Activated CD8-positive, alpha-beta T cell treated with anti-CD3 and anti-CD28 coated beads for 36 hours (primary cell): ENCODE measurements at regions not wholly inside any gene's neighbourhood (a gene's known extent, or its start where the extent isn't known, plus 50 kb on each side); places are given as distances from the start of the nearest gene placed in this dataset.

Experiments
- ATAC-seq: fragments of 200-7000 bp; cut with Tn5 transposase; one replicate; pipeline ENCODE4 v1.10.0; 2021; ENCODE audit warnings: mild to moderate bottlenecking, moderate library complexity
- CTCF ChIA-PET: fragments of 350-600 bp; sonication (Branson Sonifier 250); formaldehyde crosslinking; loops from one replicate; lab custom pipeline; 2021; ENCODE audit warnings: antibody characterized with exemption; lab: Charles Lee
- POLR2A ChIA-PET: fragments of 350-600 bp; sonication (Branson Sonifier 250); formaldehyde crosslinking; loops from one replicate; lab custom pipeline; 2021; ENCODE audit warnings: antibody characterized with exemption; lab: Charles Lee
- DNase-seq: peaks from one replicate; pipeline ENCODE4 v3.0.0-alpha.2; 2020
- H3K27ac Mint-ChIP-seq: one replicate; pipeline ENCODE4 v1.8.0; 2021; ENCODE audit warnings: mild to moderate bottlenecking, mixed read lengths
- H3K27me3 Mint-ChIP-seq: one replicate; pipeline ENCODE4 v1.8.0; 2021; ENCODE audit warnings: mixed read lengths
- H3K36me3 Mint-ChIP-seq: one replicate; pipeline ENCODE4 v1.8.0; 2021; ENCODE audit warnings: low read depth, mixed read lengths
- H3K4me1 Mint-ChIP-seq: one replicate; pipeline ENCODE4 v1.8.0; 2021; ENCODE audit warnings: low read depth, mixed read lengths
- H3K4me3 Mint-ChIP-seq: one replicate; pipeline ENCODE4 v1.8.0; 2021; ENCODE audit warnings: mild to moderate bottlenecking, moderate library complexity, mixed read lengths
- H3K9me3 Mint-ChIP-seq: one replicate; pipeline ENCODE4 v1.8.0; 2021; ENCODE audit warnings: mixed read lengths
- CTCF ChIP-seq: fragments of 200-600 bp; IDR thresholded peaks from one replicate; pipeline ENCODE4 v1.8.0; 2022; ENCODE audit warnings: antibody characterized with exemption, mild to moderate bottlenecking
- intact Hi-C: fragments of 100-400 bp; cut with micrococcal nuclease; formaldehyde crosslinking; loops from one replicate; pipeline ENCODE4 v1.10.0; 2022

- ChIA-PET CTCF (no interaction called here), POLR2A (no interaction called here)
- DNase-seq (no peak), ATAC-seq (no peak)
- H3K36me3 Mint-ChIP-seq: no peaks in the 10 kb centered on the region
- peaks cover 13% of the 10 kb centered on the region for H3K27me3 Mint-ChIP-seq
- H3K4me1 Mint-ChIP-seq: no peaks in the 10 kb centered on the region
- no peak overlapping the region for H3K27ac Mint-ChIP-seq
- intact Hi-C loops: no loop called here
- no peak for TF ChIP-seq CTCF
- no peak overlapping the region for H3K4me3 Mint-ChIP-seq
- no peaks in the 10 kb centered on the region for H3K9me3 Mint-ChIP-seq
Measured at GRCh38 chr5:159398936-159399335, 68.6 kb upstream of the IL12B start.

GRCh38 chr5:159400476-159400875 lies 70.2 kb upstream of the IL12B start:
- CTCF ChIA-PET: no interaction called here
- Mint-ChIP-seq H3K9me3 (no peaks in the 10 kb centered on the region), H3K27me3 (peaks cover 13% of the 10 kb centered on the region), H3K4me3 (no peak overlapping the region), H3K4me1 (no peaks in the 10 kb centered on the region), H3K36me3 (no peaks in the 10 kb centered on the region), H3K27ac (no peak overlapping the region)
- intact Hi-C loops: no loop called here
- POLR2A ChIA-PET: no interaction called here
- TF ChIP-seq CTCF: no peak
- DNase-seq (no peak), ATAC-seq (no peak)

DNA sequence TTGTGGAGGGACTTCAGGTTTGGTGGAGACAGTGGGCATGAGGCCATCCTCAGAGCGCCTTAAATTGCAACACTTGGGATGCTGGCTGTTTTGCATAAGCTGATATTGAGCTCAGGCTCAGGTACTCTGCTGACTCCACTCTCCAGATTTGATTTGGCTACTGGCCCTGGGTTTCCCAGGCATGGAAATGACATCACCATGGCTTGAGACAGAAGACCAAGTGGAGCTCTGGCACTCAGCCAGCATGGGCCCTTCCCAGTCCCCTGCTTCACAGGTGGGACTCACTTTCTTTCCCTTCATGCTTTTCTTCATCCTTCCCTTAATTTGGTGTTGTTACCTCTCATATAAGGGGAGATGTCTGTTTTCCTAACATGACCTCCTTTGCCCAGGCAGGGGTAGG lies 72.0 kb upstream of the IL12B start:
- ATAC-seq: no peak
- H3K36me3 Mint-ChIP-seq: no peaks in the 10 kb centered on the region
- intact Hi-C loops: no loop called here
- POLR2A ChIA-PET: interaction anchor here (0.7 kb wide), 1 partner anchor 10 kb away, joined by 3 read pairs; no protein-coding TSS in a partner anchor
- H3K27ac Mint-ChIP-seq: no peak overlapping the region
- CTCF ChIA-PET: no interaction called here
- DNase-seq: no peak
- peaks cover 13% of the 10 kb centered on the region for H3K27me3 Mint-ChIP-seq
- H3K9me3 Mint-ChIP-seq: no peaks in the 10 kb centered on the region
- TF ChIP-seq CTCF: no peak
- no peaks in the 10 kb centered on the region for H3K4me1 Mint-ChIP-seq
- H3K4me3 Mint-ChIP-seq: no peak overlapping the region

- intact Hi-C loops: no loop called here
- DNase-seq (no peak), ATAC-seq (no peak)
- ChIA-PET POLR2A (interaction anchor here (0.7 kb wide), 2 partner anchors 9 to 508 kb away, joined by 3 to 4 read pairs; no protein-coding TSS in a partner anchor), CTCF (no interaction called here)
- Mint-ChIP-seq H3K27ac (no peak overlapping the region), H3K9me3 (no peaks in the 10 kb centered on the region), H3K36me3 (no peaks in the 10 kb centered on the region), H3K27me3 (peaks cover 13% of the 10 kb centered on the region), H3K4me3 (no peak overlapping the region), H3K4me1 (no peaks in the 10 kb centered on the region)
- TF ChIP-seq CTCF: no peak
Measured at GRCh38 chr5:159402856-159403255, 72.6 kb upstream of the IL12B start.

GRCh38 chr5:159403906-159404681 lies 73.8 kb upstream of the IL12B start:
- peaks cover 6% of the 10 kb centered on the region for H3K4me1 Mint-ChIP-seq
- H3K36me3 Mint-ChIP-seq: no peaks in the 10 kb centered on the region
- no peak for ATAC-seq
- intact Hi-C loops: no loop called here
- CTCF ChIA-PET: interaction anchor here (0.8 kb wide), 1 partner anchor 583 kb away, joined by 3 read pairs; no protein-coding TSS in a partner anchor
- POLR2A ChIA-PET: no interaction called here
- peaks cover 15% of the 10 kb centered on the region for H3K27me3 Mint-ChIP-seq
- H3K27ac Mint-ChIP-seq: no peak overlapping the region
- no peak for TF ChIP-seq CTCF
- H3K9me3 Mint-ChIP-seq: no peaks in the 10 kb centered on the region
- DNase-seq: no peak
- no peak overlapping the region for H3K4me3 Mint-ChIP-seq
